GM13977 (cell line): ENCODE measurements at regions not wholly inside any gene's neighbourhood (a gene's known extent, or its start where the extent isn't known, plus 50 kb on each side); places are given as distances from the start of the nearest gene placed in this dataset.

Experiments used
- DNase-seq: peaks from one replicate; pipeline ENCODE4 v3.0.0; 2012; ENCODE audit warnings: low spot score
- in situ Hi-C: fragments of 300-500 bp; cut with MboI; formaldehyde crosslinking; loops from one replicate; pipeline ENCODE4 v1.12.0; 2022; ENCODE audit warnings: low sequenced_read_pairs, low pct_unique_long_range_greater_than_20kb, mixed read lengths, inconsistent platforms; ENCODE audit not compliant: unreplicated experiment
- TF ChIP-seq, protein P1 (sequence below): IDR thresholded peaks from 2 replicates; pipeline ENCODE4 v1.5.1; 2012; ENCODE audit warnings: mild to moderate bottlenecking, control low read depth; ENCODE audit not compliant: insufficient read depth; ENCODE audit errors: extremely low read depth, missing control alignments

DNA sequence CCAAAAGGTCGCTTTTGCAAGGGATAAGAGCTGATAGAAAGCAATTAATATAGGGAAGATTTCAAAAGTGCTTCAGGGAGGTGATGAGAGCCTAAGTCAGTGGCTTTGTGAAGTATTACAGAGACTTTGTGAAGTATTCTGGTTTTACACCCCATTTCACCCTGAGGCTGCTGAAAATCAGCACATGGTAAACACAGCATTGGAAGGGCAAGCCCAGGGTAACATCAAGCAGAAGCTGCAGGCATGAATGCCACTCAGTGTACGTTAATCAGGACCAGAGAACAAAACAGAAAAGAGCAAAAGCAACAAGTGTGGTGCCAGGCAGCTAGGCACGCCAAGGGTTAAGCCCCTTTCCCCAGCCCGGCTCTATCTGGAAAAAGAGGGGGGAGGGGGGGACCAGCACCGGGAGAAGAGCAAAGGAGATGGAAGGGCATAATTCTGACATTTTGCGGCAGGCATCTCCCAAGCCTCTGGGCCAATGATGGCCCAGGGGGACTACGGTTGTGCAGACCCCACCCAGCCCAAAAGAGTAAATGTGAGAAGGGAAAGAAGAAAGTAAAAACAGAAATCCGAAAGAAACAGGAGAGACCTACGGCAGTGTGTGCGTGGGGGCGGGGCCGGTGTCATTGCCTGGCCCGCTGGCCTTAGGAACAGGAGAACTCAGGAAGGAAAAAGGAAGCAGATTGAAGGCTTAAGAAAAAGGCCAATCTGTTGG, 58.9 kb downstream of the DHRS2 start:
- TF ChIP-seq, protein P1, sequence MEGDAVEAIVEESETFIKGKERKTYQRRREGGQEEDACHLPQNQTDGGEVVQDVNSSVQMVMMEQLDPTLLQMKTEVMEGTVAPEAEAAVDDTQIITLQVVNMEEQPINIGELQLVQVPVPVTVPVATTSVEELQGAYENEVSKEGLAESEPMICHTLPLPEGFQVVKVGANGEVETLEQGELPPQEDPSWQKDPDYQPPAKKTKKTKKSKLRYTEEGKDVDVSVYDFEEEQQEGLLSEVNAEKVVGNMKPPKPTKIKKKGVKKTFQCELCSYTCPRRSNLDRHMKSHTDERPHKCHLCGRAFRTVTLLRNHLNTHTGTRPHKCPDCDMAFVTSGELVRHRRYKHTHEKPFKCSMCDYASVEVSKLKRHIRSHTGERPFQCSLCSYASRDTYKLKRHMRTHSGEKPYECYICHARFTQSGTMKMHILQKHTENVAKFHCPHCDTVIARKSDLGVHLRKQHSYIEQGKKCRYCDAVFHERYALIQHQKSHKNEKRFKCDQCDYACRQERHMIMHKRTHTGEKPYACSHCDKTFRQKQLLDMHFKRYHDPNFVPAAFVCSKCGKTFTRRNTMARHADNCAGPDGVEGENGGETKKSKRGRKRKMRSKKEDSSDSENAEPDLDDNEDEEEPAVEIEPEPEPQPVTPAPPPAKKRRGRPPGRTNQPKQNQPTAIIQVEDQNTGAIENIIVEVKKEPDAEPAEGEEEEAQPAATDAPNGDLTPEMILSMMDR = no peak
- no peak for DNase-seq
- in situ Hi-C loops = no loop called here

DNA sequence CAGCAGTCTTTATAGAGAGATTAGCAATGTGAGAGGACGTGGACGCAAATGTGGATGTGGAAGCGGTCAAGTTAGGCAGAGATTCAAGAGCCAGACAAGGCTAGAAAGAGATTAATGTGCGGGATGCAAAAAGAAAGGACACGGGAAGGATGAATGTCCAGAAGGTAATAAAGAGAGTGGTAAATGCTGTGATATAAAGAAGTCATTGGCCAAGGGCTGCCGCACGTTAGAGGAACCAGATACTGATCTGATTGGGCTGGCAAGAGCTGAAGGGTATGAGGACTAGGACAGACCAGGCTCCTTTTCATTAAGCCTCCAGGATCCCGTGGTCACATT, 59.5 kb downstream of the DHRS2 start:
- in situ Hi-C loops = no loop called here
- TF ChIP-seq, protein P1 = no peak
- DNase-seq = no peak

DNA sequence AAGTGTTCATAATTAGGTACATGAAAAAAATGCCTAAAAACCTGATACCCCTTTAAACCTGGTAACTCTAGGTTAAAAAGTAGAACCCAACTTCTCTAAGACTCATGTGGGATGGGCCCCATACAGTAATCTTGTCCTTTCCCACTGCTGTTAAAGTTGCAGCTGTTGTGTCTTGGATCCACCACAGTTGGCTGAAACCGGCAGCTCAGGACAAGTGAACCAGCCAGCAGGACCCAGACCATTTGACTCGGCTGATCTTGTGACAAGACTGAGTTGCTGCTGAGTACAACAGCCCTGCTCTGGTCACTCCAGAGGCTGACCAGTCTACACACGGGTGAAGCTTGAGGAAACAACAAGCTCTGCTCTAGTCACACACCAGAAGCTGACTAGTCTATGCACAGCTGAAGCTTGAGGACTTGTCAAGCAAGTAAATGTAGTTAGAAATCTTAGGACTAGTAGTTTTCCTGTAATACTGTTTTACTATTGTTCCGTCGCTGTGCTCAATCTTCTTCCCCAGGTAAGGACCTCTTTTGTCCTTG, 60.6 kb downstream of the DHRS2 start:
- TF ChIP-seq, protein P1 = no peak
- in situ Hi-C loops = no loop called here
- DNase-seq = no peak

DNA sequence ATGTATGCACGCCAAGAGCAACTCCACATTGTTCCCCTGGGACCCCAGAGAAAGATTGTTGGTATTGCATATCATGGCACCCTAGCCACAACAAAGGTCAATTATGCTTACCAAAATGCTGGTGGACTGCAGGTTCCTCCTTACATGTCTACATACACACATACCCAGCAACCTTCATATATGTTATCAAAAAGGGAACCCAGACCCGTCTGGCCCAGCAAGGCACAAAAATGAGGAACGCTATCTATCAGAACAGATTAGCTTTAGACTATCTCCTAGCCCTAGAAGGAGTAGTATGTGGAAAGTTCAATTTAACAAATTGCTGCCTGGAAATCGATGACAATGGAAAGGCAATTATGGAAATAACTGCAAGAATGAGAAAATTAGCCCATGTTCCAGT, 61.5 kb downstream of the DHRS2 start:
- TF ChIP-seq, protein P1 = no peak
- in situ Hi-C loops = no loop called here
- no peak for DNase-seq

DNA sequence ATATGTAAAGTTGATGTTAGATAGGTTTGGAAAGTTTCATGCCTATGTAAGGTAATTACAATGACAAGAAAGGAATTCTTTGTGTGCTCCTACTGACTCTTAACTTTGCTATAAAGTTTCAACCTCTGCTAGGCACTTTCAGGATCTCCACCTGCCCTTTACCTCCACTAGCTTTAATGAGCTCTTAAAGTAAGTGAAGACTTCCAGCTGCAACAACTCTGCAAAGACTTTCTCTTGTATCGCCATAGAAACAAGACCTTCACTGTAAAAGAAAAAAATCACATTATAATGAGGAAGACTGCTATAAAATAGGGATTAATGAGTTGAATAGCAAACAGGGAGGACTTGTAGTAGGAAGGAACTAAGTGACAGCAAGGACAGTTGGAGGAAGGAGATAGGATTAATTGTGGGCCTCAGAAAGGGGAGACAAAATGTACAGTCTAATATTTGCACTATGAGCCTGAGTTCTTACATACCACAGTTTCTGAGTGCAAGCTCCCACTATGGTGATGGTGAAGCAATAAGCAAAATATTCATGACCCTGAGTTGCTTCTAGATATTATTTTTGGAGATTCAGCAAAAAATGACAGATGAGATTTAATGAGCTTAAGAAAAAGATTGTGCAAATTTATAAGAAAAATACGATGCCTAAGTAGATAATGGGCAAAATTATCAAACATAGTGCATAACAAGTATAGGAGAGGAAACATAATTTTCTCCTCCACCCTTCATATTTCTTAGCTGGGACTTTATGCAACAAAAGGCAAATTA, 66.7 kb downstream of the DHRS2 start:
- no peak for DNase-seq
- in situ Hi-C loops = no loop called here
- TF ChIP-seq, protein P1 = no peak

DNA sequence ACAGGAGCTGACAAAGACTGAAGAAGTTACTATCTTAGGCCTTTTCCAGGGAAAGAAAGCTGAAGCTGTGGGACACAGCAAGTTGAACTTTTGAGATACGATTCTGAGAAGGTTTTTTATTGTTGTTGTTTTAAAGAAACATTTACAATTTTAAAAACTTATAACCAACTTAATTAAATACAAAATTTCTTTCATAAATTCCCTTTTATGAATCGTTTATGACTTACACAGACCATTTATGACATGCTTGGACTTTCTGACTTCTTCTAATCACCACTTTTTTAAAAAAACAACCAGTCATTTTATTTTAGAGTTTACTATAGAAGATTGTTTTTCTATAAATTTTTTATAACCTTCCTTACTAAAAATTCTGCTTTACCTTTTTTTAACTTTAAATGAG, 68.7 kb downstream of the DHRS2 start:
- DNase-seq = no peak
- TF ChIP-seq, protein P1 = no peak
- in situ Hi-C loops = no loop called here
